GM12878 (cell line): ENCODE measurements at regions not wholly inside any gene's neighbourhood (a gene's known extent, or its start where the extent isn't known, plus 50 kb on each side); places are given as distances from the start of the nearest gene placed in this dataset.

Experiments
- ATAC-seq: fragments of 200-7000 bp; cut with Tn5 transposase; 3 replicates; pipeline ENCODE4 v1.9.1; 2020; ENCODE audit warnings: mild to moderate bottlenecking, moderate library complexity
- BruUV-seq: library from RNA; stranded (reverse); fragments of 400-500 nt; replicated peaks from 2 replicates; lab custom pipeline; 2021; lab: Mats Ljungman, UMichigan
- CTCF ChIA-PET: fragments of 300-600 bp; sonication (Branson Sonifier 250); formaldehyde crosslinking; extraction: SDS; loops from one replicate; lab custom pipeline; 2021; ENCODE audit warnings: inconsistent platforms; lab: Yijun Ruan, JAX
- POLR2A ChIA-PET: fragments of 350-600 bp; formaldehyde crosslinking; extraction: SDS; loops from one replicate; lab custom pipeline; 2021; ENCODE audit warnings: inconsistent platforms; lab: Charles Lee
- RAD21 ChIA-PET: fragments of 300-600 bp; sonication (Branson Sonifier 250); formaldehyde crosslinking; loops from one replicate; lab custom pipeline; 2023; ENCODE audit warnings: antibody characterized with exemption; ENCODE audit not compliant: unreplicated experiment; lab: Charles Lee
- SMC1A ChIA-PET: fragments of 300-600 bp; sonication (Branson Sonifier 250); formaldehyde crosslinking; loops from one replicate; lab custom pipeline; 2023; ENCODE audit not compliant: unreplicated experiment, uncharacterized antibody; lab: Charles Lee
- DNase-seq: peaks from one replicate; pipeline ENCODE4 v3.0.0-alpha.2; 2011; ENCODE audit warnings: low read depth, low spot score
- FAIRE-seq: peaks from 3 replicates; lab custom pipeline; 2011; peaks lifted over from hg19 to GRCh38; lab: Jason Lieb, UNC
- H2AFZ ChIP-seq: 2 replicates; pipeline ENCODE4 v1.6.0; 2011; ENCODE audit warnings: low read depth, low read length, control low read depth; ENCODE audit not compliant: control insufficient read depth
- H3K27ac ChIP-seq: 2 replicates; pipeline ENCODE4 v1.5.1; 2011; ENCODE audit warnings: control low read depth; ENCODE audit not compliant: control insufficient read depth, insufficient read depth
- H3K27me3 ChIP-seq, 2 experiments: replicated peaks in 1 of 2; 2 replicates each; pipeline versions ENCODE4 v1.6.0 to v1.6.1; 2011; ENCODE audit warnings: low read length in 1 of 2; ENCODE audit not compliant: control insufficient read depth in 2 of 2, insufficient read depth in 2 of 2
- H3K36me3 ChIP-seq, 2 experiments: 2 replicates each; pipeline ENCODE4 v1.5.1; 2011; ENCODE audit warnings: low read length in 1 of 2; ENCODE audit not compliant: control insufficient read depth in 2 of 2, insufficient read depth in 2 of 2
- H3K4me1 ChIP-seq: 2 replicates; pipeline ENCODE4 v1.6.1; 2011; ENCODE audit warnings: mild to moderate bottlenecking, low read length, moderate library complexity, mixed read lengths; ENCODE audit not compliant: control insufficient read depth, insufficient read depth
- H3K4me2 ChIP-seq: 2 replicates; pipeline ENCODE4 v1.6.0; 2011; ENCODE audit warnings: control low read depth; ENCODE audit not compliant: control insufficient read depth, insufficient read depth
- H3K4me3 ChIP-seq: fragments of 200-600 bp; sonication (generic); 2 replicates; pipeline ENCODE4 v1.5.1; 2016
- H3K79me2 ChIP-seq: 2 replicates; pipeline ENCODE4 v1.6.0; 2011; ENCODE audit warnings: low read length; ENCODE audit not compliant: control insufficient read depth, insufficient read depth
- H3K9ac ChIP-seq: 2 replicates; pipeline ENCODE4 v1.8.0; 2011; ENCODE audit warnings: low read length, control low read depth, mixed read lengths; ENCODE audit not compliant: control insufficient read depth, insufficient read depth
- H3K9me3 ChIP-seq: replicated peaks from 3 replicates; pipeline ENCODE4 v1.5.1; 2011; ENCODE audit warnings: mild to moderate bottlenecking, low read length; ENCODE audit not compliant: control insufficient read depth, insufficient read depth
- H4K20me1 ChIP-seq: 2 replicates; pipeline ENCODE4 v1.6.0; 2011; ENCODE audit not compliant: control insufficient read depth, insufficient read depth
- ASH2L ChIP-seq: fragments of 300-600, 200-600 bp; sonication (generic); IDR thresholded peaks from 2 replicates; pipeline ENCODE4 v1.6.1; 2017; ENCODE audit warnings: low read depth, mild to moderate bottlenecking, borderline replicate concordance
- ATF2 ChIP-seq: IDR thresholded peaks from 2 replicates; pipeline ENCODE4 v1.6.1; 2012; ENCODE audit warnings: low read length, inconsistent platforms
- JUND ChIP-seq: IDR thresholded peaks from 2 replicates; pipeline ENCODE4 v1.6.1; 2012; ENCODE audit warnings: low read depth, mild to moderate bottlenecking, low read length, improper control_type of control experiment, moderate library complexity
- NFYA ChIP-seq: IDR thresholded peaks from 2 replicates; pipeline ENCODE4 v1.6.1; 2011; ENCODE audit warnings: low read depth, mild to moderate bottlenecking, low read length, improper control_type of control experiment, borderline replicate concordance
- NKRF ChIP-seq: fragments of 450-650 bp; conservative IDR thresholded peaks from 2 replicates; pipeline ENCODE4 v1.6.1; 2017; ENCODE audit warnings: mild to moderate bottlenecking, moderate library complexity
- RAD51 ChIP-seq: fragments of 450-650 bp; IDR thresholded peaks from 2 replicates; pipeline ENCODE4 v1.6.1; 2016; ENCODE audit warnings: moderate library complexity, mild to moderate bottlenecking, inconsistent platforms
- SKIL ChIP-seq: fragments of 450-650 bp; IDR thresholded peaks from 2 replicates; pipeline ENCODE4 v1.6.1; 2017; ENCODE audit warnings: mild to moderate bottlenecking, low read depth, inconsistent platforms; ENCODE audit not compliant: poor library complexity, severe bottlenecking
- TCF12 ChIP-seq: IDR thresholded peaks from 2 replicates; pipeline ENCODE4 v1.6.1; 2011; ENCODE audit warnings: low read depth, mild to moderate bottlenecking, low read length
- ZNF622 ChIP-seq: fragments of 450-650 bp; IDR thresholded peaks from 2 replicates; pipeline ENCODE4 v1.6.1; 2017; ENCODE audit warnings: mild to moderate bottlenecking, inconsistent platforms
- ZSCAN29 ChIP-seq: fragments of 450-650 bp; IDR thresholded peaks from 2 replicates; pipeline ENCODE4 v1.6.1; 2017; ENCODE audit warnings: mild to moderate bottlenecking, moderate library complexity
- WGBS: methylation state at CpG from one replicate; pipeline ENCODE4 v1.1.6; 2016; ENCODE audit warnings: low lambda C conversion rate; ENCODE audit not compliant: insufficient replicate concordance, insufficient coverage; ENCODE audit errors: missing lambda C conversion rate; 5-methylcytosine and 5-hydroxymethylcytosine counted together
- in situ Hi-C: fragments of 300-500 bp; cut with MboI; formaldehyde crosslinking; loops from 9 replicates; pipeline ENCODE4 v1.14.3; 2018; ENCODE audit warnings: mixed read lengths
- intact Hi-C: fragments of 100-400 bp; cut with micrococcal nuclease; formaldehyde crosslinking; loops from one replicate; pipeline ENCODE4 v1.14.2; 2022; ENCODE audit not compliant: unreplicated experiment

- POLR2A ChIA-PET, result no interaction called here
- no peak for ATAC-seq
- SMC1A ChIA-PET, result no interaction called here
- CTCF ChIA-PET, result no interaction called here
- BruUV-seq, result no TSS peak
- no peak for FAIRE-seq
- H3K27me3 ChIP-seq, result no peaks in the 10 kb centered on the region
- TF ChIP-seq RAD51 (no peak), JUND (no peak), SKIL (no peak), NKRF (no peak), TCF12 (no peak), ZSCAN29 (no peak), ATF2 (no peak), ZNF622 (no peak), ASH2L (no peak), NFYA (no peak)
- H2AFZ ChIP-seq, result no peak overlapping the region
- no peaks in the 10 kb centered on the region for H3K79me2 ChIP-seq
- no peaks in the 10 kb centered on the region for H3K36me3 ChIP-seq
- H3K9ac ChIP-seq, result no peak overlapping the region
- no peak for DNase-seq
- H3K27ac ChIP-seq, result no peak overlapping the region
- H3K9me3 ChIP-seq, result no peaks in the 10 kb centered on the region; the same call in 2 of the 3 replicates
- no peaks in the 10 kb centered on the region for H4K20me1 ChIP-seq
- RAD21 ChIA-PET, result no interaction called here
- H3K4me1 ChIP-seq, result no peaks in the 10 kb centered on the region
- in situ Hi-C loops, result no loop called here
- intact Hi-C loops, result no loop called here
- no peak overlapping the region for H3K4me2 ChIP-seq
- H3K4me3 ChIP-seq, result no peak overlapping the region
- WGBS, result 2% methylated on average over 3 of the region's 3 CpGs
Measured at GRCh38 chr22:49360746-49361145, 466.9 kb downstream of the BRD1 start.
